GM12874 (cell line): ENCODE measurements at regions not wholly inside any gene's neighbourhood (a gene's known extent, or its start where the extent isn't known, plus 50 kb on each side); places are given as distances from the start of the nearest gene placed in this dataset.

ENCODE experiments used
- TF ChIP-seq, protein P1 (sequence below): IDR thresholded peaks from 2 replicates; pipeline ENCODE4 v1.5.1; 2011; ENCODE audit warnings: low read depth, mild to moderate bottlenecking, control low read depth, low read length, moderate library complexity; ENCODE audit not compliant: insufficient read depth

DNA sequence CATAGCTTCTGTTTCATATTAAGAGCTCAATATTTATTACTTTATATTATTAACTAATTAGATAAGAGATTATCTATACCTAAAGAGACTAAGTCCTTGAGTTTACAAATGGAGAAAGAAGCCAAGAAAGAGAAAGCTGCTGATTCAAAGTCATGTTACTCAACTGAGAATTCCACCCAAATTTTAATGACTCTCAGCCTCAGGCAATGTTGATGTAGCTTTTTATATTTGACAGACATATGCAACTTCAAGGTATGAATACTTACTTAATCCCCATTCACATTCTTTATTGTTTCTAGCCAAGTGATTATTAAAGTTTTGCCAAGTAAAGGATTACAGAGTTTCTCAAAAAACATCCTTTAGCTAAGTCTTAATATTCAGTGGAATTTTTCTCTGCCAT, 527.5 kb upstream of the NMUR2 start:
- TF ChIP-seq, protein P1, sequence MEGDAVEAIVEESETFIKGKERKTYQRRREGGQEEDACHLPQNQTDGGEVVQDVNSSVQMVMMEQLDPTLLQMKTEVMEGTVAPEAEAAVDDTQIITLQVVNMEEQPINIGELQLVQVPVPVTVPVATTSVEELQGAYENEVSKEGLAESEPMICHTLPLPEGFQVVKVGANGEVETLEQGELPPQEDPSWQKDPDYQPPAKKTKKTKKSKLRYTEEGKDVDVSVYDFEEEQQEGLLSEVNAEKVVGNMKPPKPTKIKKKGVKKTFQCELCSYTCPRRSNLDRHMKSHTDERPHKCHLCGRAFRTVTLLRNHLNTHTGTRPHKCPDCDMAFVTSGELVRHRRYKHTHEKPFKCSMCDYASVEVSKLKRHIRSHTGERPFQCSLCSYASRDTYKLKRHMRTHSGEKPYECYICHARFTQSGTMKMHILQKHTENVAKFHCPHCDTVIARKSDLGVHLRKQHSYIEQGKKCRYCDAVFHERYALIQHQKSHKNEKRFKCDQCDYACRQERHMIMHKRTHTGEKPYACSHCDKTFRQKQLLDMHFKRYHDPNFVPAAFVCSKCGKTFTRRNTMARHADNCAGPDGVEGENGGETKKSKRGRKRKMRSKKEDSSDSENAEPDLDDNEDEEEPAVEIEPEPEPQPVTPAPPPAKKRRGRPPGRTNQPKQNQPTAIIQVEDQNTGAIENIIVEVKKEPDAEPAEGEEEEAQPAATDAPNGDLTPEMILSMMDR, result no peak

DNA sequence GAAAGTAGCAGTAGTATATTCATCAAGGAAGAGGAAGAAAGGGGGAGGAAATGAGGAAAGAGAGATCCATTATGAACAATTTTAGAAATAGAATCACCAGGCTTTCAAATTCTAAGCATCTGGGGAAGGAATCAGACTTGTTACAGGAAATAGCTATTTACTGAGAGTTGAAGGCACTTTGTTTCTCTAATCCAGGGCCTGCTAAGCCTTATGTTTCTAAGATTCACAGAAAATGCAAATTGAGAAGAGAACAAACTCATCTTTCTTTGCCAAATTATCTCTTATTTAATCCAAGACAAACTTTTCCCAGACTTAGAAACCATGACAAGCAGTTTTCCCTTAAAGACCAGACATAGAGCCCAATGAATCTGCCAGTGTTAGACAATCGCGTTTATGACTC, 528.0 kb upstream of the NMUR2 start:
- TF ChIP-seq, protein P1, result no peak

DNA sequence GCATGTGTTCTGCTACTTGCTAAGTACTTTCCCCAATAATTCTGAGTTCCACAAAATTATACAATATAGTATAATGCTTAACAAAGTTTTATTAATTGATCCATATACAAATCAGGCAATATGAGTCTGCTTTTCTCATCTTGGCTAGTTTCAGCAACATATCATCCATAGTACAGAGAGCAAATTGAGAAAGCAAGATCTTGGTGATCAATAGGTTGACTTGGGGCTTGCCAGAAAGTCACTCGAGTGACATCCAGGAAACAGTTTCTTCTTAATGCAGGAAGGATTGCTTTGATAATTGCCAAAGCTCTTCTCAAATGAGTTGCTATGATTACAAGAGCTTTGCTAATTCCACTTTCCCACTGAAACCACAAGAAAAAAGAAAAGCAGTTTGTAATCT, 533.6 kb upstream of the NMUR2 start:
- TF ChIP-seq, protein P1, result no peak

DNA sequence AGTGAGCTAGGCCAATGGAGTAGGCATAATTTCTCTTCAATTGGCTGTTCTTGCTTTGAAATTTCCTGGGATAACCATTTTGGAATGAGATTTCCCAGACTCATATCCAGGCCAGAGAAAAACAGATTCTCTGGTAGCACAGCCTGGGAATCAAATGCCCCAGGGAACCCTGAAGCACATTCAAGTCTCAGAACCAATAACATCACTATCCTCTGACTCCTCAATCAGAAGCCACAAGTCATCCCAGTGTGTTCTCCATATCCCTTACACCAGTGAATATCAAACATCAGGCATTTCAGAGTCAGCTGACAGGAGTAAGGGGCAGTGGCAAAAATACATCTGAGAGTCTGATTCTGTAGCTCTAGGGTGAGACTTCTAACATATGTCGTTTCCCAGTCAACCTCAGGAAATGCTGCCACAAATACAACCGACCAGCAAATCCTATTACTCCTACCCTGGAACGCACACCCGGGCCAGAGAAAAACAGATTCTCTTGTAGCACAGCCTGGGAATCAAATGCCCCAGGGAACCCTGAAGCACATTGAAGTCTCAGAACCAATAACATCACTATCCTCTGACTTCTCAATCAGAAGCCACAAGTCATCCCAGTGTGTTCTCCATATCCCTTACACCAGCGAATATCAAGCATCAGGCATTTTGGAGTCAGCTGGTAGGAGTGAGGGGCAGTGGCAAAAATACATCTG, 537.7 kb upstream of the NMUR2 start:
- TF ChIP-seq, protein P1, result no peak

- TF ChIP-seq, protein P1, result no peak
These were observed 536.5 kb upstream of the GRIA1 start for GRCh38 chr5:152953788-152954483.

GRCh38 chr5:152956943-152957613, 533.4 kb upstream of the GRIA1 start:
- TF ChIP-seq, protein P1, result no peak

DNA sequence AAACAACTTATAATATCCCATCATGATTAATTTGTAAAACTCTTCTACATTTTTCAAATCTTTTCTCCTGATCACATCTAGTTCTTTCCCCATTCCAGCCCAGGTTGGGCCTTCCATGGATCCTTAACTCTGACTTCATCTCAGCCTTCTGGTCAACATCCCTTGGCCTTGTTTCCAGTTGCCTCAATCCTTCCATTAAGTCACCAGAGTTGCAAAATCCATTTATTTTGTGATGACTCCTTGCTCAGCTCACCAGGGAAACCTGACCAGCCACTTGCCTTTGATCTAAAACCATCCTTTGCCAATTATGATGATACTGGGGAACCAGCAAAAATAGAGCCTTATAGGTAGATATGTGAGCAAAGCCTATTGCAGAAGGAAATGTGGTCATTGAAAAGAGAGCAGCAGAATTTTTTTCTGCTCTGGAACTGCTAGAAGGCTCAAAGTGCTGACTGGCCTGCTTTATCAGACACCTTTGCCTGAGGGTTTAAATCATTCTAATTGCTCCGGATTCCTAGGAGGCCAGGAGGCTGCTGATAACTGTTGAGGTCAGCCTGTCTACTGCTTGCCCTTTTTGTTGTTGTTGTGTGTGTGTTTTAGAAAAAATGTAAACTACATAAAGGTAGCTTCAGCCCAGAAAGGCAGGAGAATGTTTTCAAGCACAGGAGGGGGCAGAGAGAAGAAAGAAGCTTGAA, 512.2 kb upstream of the GRIA1 start:
- TF ChIP-seq, protein P1, result no peak
